ENCODE measurements at regions not wholly inside any gene's neighbourhood (a gene's known extent, or its start where the extent isn't known, plus 50 kb on each side); places are given as distances from the start of the nearest gene placed in this dataset.

GRCh38 chr4:126599746-126600145, 1033.0 kb upstream of the INTU start:
- intact Hi-C loops (cut with DNase I; ENCODE audit: low total_unique reads): no loop called here
- DNase-seq (no peak), ATAC-seq (no peak)
- in situ Hi-C loops (cut with MboI; ENCODE audit: low sequenced_read_pairs in 4 of 4): loop anchor here in 1 of 4 donors (25.0 kb wide), 1 partner anchor 1287 kb away; the partner anchor contains the start of gene FAT4
- Histone ChIP-seq H3K27me3 (no peaks in the 10 kb centered on the region), H3K4me3 (no peak overlapping the region), H3K27ac (no peak overlapping the region), H3K4me1 (no peaks in the 10 kb centered on the region), H3K36me3 (no peaks in the 10 kb centered on the region), H3K9me3 (no peaks in the 10 kb centered on the region)
- TF ChIP-seq CTCF (IDR thresholded peaks at IDR 0.05 in 4 of 5, conservative IDR thresholded peaks at IDR 0.05 in 1 of 5) (no peak), POLR2A (IDR thresholded peaks at IDR 0.05) (no peak)

GRCh38 chr4:126603210-126603609, 1029.5 kb upstream of the INTU start:
- Histone ChIP-seq H3K9me3 (no peaks in the 10 kb centered on the region), H3K27ac (no peak overlapping the region), H3K4me3 (no peak overlapping the region), H3K36me3 (no peaks in the 10 kb centered on the region), H3K27me3 (no peaks in the 10 kb centered on the region), H3K4me1 (no peaks in the 10 kb centered on the region)
- ATAC-seq: no peak
- TF ChIP-seq CTCF (IDR thresholded peaks at IDR 0.05 in 4 of 5, conservative IDR thresholded peaks at IDR 0.05 in 1 of 5) (no peak), POLR2A (IDR thresholded peaks at IDR 0.05) (no peak)
- in situ Hi-C loops (cut with MboI; ENCODE audit: low sequenced_read_pairs in 4 of 4) (loop anchor here in 1 of 4 donors (25.0 kb wide), 1 partner anchor 1291 kb away; the partner anchor contains the start of gene FAT4), intact Hi-C loops (cut with DNase I; ENCODE audit: low total_unique reads) (no loop called here)
- DNase-seq: no peak

- DNase-seq (no peak), ATAC-seq (no peak)
- Histone ChIP-seq H3K4me1 (no peaks in the 10 kb centered on the region), H3K4me3 (no peak overlapping the region), H3K9me3 (no peaks in the 10 kb centered on the region), H3K27me3 (no peaks in the 10 kb centered on the region), H3K27ac (no peak overlapping the region), H3K36me3 (no peaks in the 10 kb centered on the region)
- intact Hi-C loops (cut with DNase I; ENCODE audit: low total_unique reads): no loop called here
- in situ Hi-C loops (cut with MboI; ENCODE audit: low sequenced_read_pairs in 4 of 4): loop anchor here in 1 of 4 donors (25.0 kb wide), 1 partner anchor 1292 kb away; the partner anchor contains the start of gene FAT4
- TF ChIP-seq POLR2A (IDR thresholded peaks at IDR 0.05) (no peak), CTCF (IDR thresholded peaks at IDR 0.05 in 4 of 5, conservative IDR thresholded peaks at IDR 0.05 in 1 of 5) (no peak)
Observed at GRCh38 chr4:126603825-126604224, 1028.9 kb upstream of the INTU start.

GRCh38 chr4:126604268-126604867, 1028.4 kb upstream of the INTU start:
- intact Hi-C loops (cut with DNase I; ENCODE audit: low total_unique reads): no loop called here
- DNase-seq (no peak), ATAC-seq (no peak)
- no peak overlapping the region for H3K4me3 ChIP-seq
- in situ Hi-C loops (cut with MboI; ENCODE audit: low sequenced_read_pairs in 4 of 4): loop anchor here in 1 of 4 donors (25.0 kb wide), 1 partner anchor 1292 kb away; the partner anchor contains the start of gene FAT4
- no peak overlapping the region for H3K27ac ChIP-seq
- no peaks in the 10 kb centered on the region for H3K4me1 ChIP-seq
- TF ChIP-seq POLR2A (IDR thresholded peaks at IDR 0.05) (no peak), CTCF (IDR thresholded peaks at IDR 0.05 in 4 of 5, conservative IDR thresholded peaks at IDR 0.05 in 1 of 5) (peak in 2 of 5 experiments; percentile 19 to 32)
- H3K36me3 ChIP-seq: no peaks in the 10 kb centered on the region
- no peaks in the 10 kb centered on the region for H3K27me3 ChIP-seq
- H3K9me3 ChIP-seq: no peaks in the 10 kb centered on the region
